ENCODE measurements at regions not wholly inside any gene's neighbourhood (a gene's known extent, or its start where the extent isn't known, plus 50 kb on each side); places are given as distances from the start of the nearest gene placed in this dataset.

DNA sequence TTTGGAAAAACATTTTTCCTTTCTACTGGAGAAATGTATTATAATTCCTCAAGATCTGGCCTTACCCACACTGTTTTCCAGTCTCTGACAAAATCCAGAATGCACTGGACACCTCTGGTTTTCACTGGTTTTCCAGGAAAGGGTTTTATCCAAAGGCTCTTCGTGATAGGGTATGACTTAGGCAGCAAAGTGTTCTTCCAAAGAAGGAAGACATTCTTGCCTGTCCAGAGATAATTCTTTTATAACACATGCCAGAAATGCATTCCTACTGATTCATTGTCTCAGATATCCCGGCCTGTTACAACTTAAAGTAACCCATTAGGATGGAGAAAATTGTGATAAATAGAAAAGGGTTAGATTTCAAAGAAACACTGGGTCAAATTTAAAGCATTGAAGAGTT, 2343.1 kb downstream of the PCDH7 start:
- TF ChIP-seq GATA1 (IDR thresholded peaks at IDR 0.05; ENCODE audit: low read depth, low read length) (no peak), POLR2A (IDR thresholded peaks at IDR 0.05; ENCODE audit: low read length) (no peak)

DNA sequence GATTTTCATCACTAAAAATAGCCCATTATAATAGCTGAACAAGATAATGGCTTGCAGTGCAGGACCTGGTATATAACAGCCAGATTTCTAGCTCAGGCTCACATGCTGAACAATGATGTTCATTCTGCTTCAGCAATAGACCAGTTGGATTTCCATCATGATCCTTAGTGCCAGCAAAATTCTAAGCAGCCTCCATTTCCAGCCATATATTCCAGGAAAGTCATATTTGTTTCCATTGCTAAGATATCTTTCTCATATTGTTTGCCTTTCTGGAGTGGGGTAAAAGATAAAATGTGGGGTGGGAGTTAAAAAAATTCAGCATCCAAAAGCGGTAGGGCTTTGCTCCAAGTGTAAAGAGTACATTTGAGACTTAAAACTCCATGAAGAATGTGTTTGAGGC, 2344.1 kb downstream of the PCDH7 start:
- TF ChIP-seq GATA1 (IDR thresholded peaks at IDR 0.05; ENCODE audit: low read depth, low read length) (no peak), POLR2A (IDR thresholded peaks at IDR 0.05; ENCODE audit: low read length) (no peak)
- DNase-seq: no peak

More for the DNA sequence above, 2343.1 kb downstream of the PCDH7 start:
- DNase-seq: no peak

DNA sequence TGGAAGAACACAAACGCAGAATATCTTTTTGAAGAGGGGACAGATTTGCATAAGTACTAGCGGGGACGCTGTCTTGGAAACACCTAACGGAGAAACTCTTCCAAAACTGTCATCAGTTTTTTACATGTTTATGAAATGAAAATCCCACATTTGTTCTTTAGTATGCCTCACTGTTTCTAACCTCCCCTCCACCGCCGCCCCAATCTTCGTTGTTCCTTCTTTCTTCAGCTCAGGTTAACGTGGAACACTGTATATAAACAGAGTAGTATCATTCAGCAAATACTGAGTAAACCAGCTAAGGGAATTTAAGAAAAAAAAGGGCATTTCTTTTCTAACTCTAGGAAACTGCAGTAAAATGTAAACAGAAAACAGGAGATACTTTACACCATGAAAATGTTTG, 2345.6 kb downstream of the PCDH7 start:
- TF ChIP-seq POLR2A (IDR thresholded peaks at IDR 0.05; ENCODE audit: low read length) (no peak), GATA1 (IDR thresholded peaks at IDR 0.05; ENCODE audit: low read depth, low read length) (no peak)

DNA sequence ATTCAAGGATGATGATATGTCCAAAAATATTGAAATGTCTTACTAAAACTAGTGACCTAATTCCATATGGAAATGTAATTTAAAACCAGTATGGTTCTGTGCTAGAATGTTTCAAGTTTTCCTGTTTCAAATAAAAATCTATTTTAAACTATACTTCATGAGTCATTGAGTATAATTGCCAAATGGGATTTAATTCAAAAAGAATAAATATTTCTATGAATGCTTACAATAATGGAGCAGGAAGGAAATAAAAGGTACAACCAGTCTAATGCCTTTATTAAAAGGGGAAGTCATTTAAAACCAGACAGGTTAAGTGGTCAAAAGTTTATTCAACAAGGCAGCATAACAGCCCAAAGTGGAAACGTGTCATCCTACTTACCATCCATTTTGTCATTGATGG, 2347.1 kb downstream of the PCDH7 start:
- no peak for DNase-seq
- TF ChIP-seq POLR2A (IDR thresholded peaks at IDR 0.05; ENCODE audit: low read length) (no peak), GATA1 (IDR thresholded peaks at IDR 0.05; ENCODE audit: low read depth, low read length) (no peak)

More for the DNA sequence above, 2345.6 kb downstream of the PCDH7 start:
- DNase-seq: no peak

- no peak for DNase-seq
- no peak for TF ChIP-seq POLR2A (IDR thresholded peaks at IDR 0.05; ENCODE audit: low read length)
- TF ChIP-seq GATA1 (IDR thresholded peaks at IDR 0.05; ENCODE audit: low read depth, low read length): no peak
Measured at GRCh38 chr4:33068539-33068938, 2348.4 kb downstream of the PCDH7 start.

- DNase-seq: no peak
- TF ChIP-seq GATA1 (IDR thresholded peaks at IDR 0.05; ENCODE audit: low read depth, low read length): no peak
- no peak for TF ChIP-seq POLR2A (IDR thresholded peaks at IDR 0.05; ENCODE audit: low read length)
Measured at GRCh38 chr4:33071535-33071934, 2351.4 kb downstream of the PCDH7 start.

DNA sequence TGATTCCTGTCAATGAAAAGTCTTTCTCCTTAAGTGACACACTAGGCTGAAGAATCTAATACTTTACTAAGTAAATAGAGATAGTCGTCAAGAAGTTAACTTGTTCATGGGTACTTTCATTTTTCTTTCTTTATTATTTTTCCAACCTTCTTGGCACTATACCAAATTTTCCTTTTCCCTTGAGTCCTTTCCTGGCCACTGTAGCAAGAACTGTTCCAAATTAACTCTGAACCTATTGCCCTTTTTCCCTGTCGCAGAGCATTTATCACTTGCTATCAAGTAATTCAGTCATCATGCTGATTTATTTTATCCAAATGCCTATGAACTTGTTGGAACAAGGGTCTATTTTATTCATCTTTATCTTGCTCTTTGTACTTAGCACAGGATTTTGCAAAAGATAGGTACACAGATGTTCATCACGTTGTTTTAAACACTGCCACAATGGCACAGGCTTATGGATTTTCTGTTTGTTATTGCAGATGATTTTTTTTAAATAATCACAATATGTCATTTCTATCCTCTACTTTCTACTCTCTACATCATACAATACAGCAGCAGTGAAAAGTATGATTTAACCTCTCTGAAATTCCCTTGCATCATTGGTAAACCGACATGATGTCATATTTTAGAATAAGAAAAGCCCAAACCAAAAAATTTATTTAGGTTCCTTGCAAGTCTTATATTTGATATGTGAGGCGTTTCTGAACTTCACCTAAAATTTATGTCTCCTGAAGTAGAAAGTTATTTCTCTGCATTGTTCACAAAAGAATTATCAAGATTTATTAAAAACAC, 2352.3 kb downstream of the PCDH7 start:
- no peak for TF ChIP-seq GATA1 (IDR thresholded peaks at IDR 0.05; ENCODE audit: low read depth, low read length)
- TF ChIP-seq POLR2A (IDR thresholded peaks at IDR 0.05; ENCODE audit: low read length): no peak
- no peak for DNase-seq

DNA sequence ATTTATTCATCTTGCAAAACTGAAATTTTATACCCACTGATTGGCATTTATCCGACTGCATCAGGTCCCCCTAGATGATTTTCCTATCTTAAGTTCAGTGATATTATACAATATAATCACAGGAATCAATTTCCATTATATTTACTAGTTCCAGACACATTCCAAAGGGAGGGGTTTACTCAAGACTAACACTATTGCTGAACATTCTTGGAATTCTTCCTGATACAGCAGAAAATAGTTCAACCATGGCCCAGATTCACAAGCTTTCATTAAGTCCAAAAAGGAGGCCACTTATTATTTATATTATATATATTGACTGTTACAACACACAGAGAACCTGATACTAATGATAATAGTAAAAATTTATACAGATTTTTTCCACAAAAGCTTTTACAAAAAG, 2353.6 kb downstream of the PCDH7 start:
- no peak for DNase-seq
- no peak for TF ChIP-seq GATA1 (IDR thresholded peaks at IDR 0.05; ENCODE audit: low read depth, low read length)
- TF ChIP-seq POLR2A (IDR thresholded peaks at IDR 0.05; ENCODE audit: low read length): no peak

- no peak for DNase-seq
- TF ChIP-seq GATA1 (IDR thresholded peaks at IDR 0.05; ENCODE audit: low read depth, low read length): no peak
- TF ChIP-seq POLR2A (IDR thresholded peaks at IDR 0.05; ENCODE audit: low read length): no peak
Measured at GRCh38 chr4:33078145-33078544, 2358.0 kb downstream of the PCDH7 start.

DNA sequence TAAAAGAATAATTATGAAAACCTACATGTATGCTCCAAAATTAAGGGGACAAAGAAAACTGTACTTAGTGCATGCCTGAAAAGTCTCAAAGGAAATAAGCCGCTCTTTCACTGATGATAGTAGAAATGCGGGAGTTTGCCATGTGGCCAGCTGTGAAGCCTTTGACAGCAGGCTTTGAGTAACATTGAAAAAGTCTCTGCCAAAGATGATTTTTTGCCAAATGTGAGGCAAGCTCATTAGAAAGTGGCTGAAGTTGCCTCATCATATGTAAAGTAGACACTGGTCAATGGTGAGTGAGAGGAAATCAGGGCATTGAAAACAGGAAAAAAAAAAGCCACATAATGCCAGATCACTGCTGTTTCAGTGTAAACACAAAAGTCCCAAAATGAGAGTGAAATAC, 2360.1 kb downstream of the PCDH7 start:
- DNase-seq: no peak
- TF ChIP-seq GATA1 (IDR thresholded peaks at IDR 0.05; ENCODE audit: low read depth, low read length) (no peak), POLR2A (IDR thresholded peaks at IDR 0.05; ENCODE audit: low read length) (no peak)

DNA sequence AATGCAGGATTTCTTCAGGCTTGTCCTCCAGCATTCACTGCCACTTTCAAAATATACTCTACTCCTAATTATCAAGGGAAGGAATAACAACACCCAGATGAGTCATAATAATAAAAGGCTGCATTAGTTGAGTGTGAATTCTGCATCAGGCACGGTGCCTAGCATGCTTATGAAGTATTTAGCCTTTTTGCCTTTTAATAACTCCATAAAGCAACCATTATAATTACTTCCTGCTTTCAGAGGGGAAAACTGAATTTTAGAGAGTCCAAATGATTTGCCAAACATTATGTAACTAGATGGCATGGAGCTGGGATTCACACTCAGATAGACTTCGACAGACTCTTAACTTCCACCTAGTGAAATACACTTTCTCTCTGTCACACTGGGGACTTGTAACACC, 2365.5 kb downstream of the PCDH7 start:
- TF ChIP-seq GATA1 (IDR thresholded peaks at IDR 0.05; ENCODE audit: low read depth, low read length): no peak
- no peak for TF ChIP-seq POLR2A (IDR thresholded peaks at IDR 0.05; ENCODE audit: low read length)

GRCh38 chr4:33086331-33086925, 2366.3 kb downstream of the PCDH7 start:
- TF ChIP-seq POLR2A (IDR thresholded peaks at IDR 0.05; ENCODE audit: low read length): no peak
- no peak for TF ChIP-seq GATA1 (IDR thresholded peaks at IDR 0.05; ENCODE audit: low read depth, low read length)
- DNase-seq: no peak

More for the DNA sequence above, 2365.5 kb downstream of the PCDH7 start:
- no peak for DNase-seq

DNA sequence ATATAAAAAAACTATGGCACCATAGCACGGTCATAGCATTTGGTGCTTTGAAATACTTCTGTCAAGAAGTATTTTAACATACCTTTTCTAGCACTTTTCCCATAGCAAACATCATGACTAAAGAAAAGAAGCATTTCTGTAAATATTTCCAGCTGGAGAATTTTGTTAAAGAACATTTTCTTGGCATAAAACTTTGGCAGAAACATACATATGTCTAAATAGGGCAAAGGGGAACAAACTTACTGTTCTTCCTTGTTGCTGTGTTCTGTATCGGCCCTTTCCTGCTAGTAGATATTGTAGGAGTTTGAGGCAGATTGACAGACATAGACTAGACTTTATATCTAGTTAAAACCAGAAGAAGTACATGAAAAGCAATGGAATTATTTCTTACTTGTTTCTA, 2368.5 kb downstream of the PCDH7 start:
- TF ChIP-seq GATA1 (IDR thresholded peaks at IDR 0.05; ENCODE audit: low read depth, low read length): no peak
- no peak for TF ChIP-seq POLR2A (IDR thresholded peaks at IDR 0.05; ENCODE audit: low read length)
- no peak for DNase-seq

- DNase-seq: no peak
- TF ChIP-seq POLR2A (IDR thresholded peaks at IDR 0.05; ENCODE audit: low read length): no peak
- TF ChIP-seq GATA1 (IDR thresholded peaks at IDR 0.05; ENCODE audit: low read depth, low read length): no peak
Measured at GRCh38 chr4:33090910-33091309, 2370.7 kb downstream of the PCDH7 start.

GRCh38 chr4:33091961-33092360, 2371.8 kb downstream of the PCDH7 start:
- no peak for DNase-seq
- no peak for TF ChIP-seq GATA1 (IDR thresholded peaks at IDR 0.05; ENCODE audit: low read depth, low read length)
